Endometrium (tissue), 2 donors: ENCODE measurements at regions not wholly inside any gene's neighbourhood (a gene's known extent, or its start where the extent isn't known, plus 50 kb on each side); places are given as distances from the start of the nearest gene placed in this dataset.
"Not testable (repeated sequence)": the region's sequence is repeated elsewhere in the genome, so short reads cannot be mapped to it uniquely, and the experiment has no call there.

Experiments used
- FAIRE-seq: peaks from 2 replicates; lab custom pipeline; 2012; peaks lifted over from hg19 to GRCh38; lab: Jason Lieb, UNC
- donor health status: control.
- donor health status: control.

DNA sequence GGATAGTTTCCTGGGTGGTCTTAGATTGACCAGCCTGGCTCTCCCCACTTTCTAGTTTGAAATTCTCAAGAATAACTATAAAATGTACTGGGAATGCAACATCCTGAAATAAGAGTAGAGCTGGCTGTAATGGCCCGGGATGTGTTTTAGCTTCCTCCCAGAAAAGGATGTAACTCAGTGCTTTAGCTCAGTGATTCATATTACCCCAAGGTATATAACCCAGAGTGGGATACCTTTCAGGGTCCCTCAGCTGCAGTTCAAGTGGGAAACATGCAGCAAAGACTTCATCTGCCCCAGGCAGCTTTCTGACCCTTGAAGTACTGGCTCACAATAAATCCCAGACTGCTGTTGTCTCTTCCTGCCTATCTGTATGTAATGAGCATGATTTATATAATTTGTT lies 666.7 kb upstream of the KCND2 start:
- FAIRE-seq: no peak

DNA sequence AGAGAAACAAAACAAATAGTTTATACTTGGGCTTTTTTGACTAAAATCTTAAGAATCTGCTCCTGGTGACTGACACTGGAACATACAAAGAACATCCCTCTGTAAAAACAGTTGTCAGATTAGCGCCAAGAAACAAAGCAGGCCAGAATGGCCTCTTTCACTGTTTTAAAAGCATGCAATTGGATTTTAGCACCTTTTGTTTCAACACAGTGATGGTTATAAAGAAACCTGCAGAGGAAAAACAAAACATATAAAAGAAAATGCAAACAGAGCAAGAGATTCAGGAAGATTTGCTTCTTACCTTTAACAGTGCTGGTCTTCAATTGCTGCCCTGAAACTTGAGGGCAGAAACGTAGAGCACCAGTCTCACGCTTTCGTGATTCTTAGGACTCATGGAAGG lies 652.2 kb upstream of the KCND2 start:
- FAIRE-seq: no peak

DNA sequence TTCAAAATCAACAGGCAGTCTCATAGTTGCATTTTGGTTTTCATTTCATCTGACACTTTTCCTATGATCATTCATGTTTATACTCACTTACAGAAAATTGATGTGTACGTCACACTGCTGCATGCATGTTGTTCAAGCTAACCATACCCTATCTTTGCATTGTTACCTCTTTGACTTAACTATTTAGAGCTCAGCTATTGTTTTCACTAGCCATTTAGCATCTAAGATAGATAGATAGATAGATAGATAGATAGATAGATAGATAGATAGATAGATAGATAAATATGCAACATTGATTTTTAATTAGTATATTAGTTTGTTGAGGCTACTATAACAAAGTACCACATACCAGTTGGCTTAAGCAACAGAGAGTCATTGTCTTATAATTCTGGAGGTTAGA lies 649.5 kb upstream of the KCND2 start:
- FAIRE-seq: no peak

DNA sequence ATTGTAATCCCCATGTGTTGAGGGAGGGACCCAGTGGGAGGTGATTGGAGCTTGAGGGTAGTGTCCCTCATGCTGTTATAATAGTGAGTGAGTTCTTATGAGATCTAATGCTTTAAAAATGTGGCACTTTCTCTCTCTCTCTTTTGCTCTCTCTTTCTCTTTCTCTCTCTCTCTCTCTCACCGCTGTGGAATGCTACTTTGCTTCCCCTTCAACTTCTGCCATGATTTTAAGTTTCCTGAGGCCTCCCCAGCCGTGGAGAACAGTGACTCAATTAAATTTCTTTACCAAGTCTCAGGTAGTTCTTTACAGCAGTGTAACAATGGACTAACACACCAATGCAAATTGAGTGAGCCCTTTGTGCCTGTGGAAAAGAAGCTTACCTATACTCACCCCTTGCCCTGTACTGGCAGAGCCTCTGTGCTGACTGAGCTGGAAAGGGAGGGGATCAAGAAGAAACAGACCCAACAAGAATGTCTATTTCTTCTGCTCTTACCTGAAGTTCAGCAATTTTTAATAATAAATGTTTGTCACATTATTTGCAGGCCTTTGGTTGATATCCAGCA lies 642.5 kb upstream of the KCND2 start:
- no peak for FAIRE-seq

DNA sequence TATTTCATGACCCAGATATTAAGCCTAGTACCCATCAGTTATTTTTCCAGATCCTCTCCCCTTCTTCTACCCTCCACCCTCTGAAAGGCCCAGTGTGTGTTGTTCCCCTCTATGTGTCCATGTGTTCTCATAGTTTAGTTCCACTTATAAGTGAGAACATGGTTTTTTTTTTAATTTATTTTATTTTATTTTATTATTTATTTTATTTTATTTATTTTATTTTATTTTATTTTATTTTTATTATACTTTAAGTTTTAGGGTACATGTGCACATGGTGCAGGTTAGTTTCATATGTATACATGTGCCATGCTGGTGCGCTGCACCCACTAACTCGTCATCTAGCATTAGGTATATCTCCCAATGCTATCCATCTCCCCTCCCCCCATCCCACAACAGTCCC lies 639.2 kb upstream of the KCND2 start:
- FAIRE-seq: not testable (repeated sequence)

DNA sequence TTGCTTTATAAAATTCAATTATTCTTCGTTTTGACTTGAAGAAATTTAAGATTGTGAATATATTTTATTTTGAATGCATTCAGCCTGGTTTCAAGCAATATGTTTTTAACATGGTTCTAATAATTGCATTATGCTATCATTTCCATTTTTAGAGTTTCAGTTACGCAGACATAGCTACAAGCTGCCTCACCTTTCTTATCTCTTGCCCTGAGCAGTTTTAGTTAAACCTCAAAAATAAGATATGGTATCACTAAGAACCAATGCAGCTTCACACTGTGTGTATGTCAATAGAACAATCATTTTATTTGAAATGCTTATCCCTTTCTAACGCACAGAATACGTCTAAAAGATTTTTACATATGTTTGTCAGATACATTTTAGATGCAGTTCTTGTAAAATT lies 632.6 kb upstream of the KCND2 start:
- no peak for FAIRE-seq

DNA sequence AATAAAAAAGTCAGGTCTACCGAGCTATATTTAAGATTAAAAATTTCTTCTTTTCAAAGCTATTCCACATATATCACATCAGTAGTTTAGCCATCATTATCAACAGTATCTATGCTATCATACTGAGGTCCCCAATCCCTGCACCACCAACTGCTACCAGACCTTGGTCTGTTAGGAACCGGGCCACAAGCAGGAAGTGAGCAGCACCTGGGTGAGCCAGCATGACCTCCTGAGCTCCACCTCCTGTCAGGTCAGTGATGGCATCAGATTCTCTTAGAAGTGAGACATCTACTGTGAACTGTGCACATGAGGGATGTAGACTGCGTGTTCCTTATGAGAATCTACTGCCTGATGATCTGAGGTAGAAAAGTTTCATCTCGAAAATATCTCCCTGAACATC lies 632.1 kb upstream of the KCND2 start:
- FAIRE-seq: no peak

DNA sequence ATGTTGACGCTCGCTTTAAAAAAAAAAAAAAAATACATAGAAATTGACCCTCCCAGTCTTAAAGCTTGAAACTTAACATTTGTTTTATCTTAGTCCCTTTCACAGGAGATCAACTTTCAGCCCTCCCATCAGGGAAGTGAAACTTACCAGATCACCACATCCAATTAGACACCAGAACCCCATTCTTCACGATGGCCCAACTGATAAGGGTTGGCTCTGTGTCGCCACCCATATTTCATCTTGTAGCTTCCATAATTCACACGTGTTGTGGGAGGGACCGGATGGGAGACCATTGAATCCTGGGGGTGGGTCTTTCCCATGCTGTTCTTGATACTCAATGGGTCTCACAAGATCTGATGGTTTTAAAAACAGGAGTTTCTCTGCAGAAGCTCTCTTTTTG lies 629.4 kb upstream of the KCND2 start:
- FAIRE-seq: no peak

DNA sequence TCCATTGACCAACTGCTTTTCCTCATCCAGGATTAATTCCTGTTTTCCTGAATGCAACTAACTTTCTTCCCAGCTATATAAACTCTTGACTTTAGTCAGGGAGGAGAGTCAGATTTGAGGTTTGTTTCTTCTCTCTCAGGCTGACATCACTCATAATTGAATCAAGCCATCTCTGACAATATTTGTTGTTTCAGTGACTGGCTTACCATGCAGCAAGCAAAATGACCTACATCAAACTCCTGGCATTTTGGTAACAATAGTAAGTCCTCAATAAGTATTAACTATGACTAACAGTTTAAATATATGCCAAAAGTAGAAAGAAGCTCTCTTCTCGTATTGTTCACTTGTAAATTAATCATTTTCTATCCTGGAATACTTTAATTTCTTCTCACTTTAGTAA lies 625.7 kb upstream of the KCND2 start:
- FAIRE-seq: no peak

DNA sequence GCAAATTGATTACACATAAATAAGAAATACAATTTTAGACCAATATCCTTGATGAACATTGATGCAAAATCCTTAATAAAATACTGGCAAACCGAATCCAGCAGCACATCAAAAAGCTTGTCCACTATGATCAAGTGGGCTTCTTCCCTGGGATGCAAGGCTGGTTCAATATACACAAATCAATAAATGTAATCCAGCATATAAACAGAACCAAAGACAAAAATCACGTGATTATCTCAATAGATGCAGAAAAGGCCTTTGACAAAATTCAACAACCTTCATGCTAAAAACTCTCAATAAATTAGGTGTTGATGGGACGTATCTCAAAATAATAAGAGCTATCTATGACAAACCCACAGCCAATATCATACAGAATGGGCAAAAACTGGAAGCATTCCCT lies 624.2 kb upstream of the KCND2 start:
- not testable (repeated sequence) for FAIRE-seq

DNA sequence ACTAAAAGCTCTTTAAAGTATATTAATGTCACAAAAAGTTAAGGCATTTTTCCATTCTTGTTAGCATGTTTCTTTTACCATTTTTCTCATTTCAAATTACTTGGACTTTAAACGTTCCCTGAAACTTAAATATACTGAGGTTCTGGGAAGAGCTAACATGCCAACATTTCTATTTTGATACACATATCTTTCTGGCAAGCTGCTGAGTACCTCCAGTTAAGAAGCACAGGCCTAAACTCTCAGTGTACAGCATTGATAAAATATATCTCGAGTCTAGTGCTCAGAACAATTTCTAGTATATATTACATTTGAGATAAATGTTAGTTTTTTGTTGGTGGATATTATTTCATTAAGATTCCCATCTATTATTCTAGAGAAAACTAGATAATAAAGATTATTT lies 612.9 kb upstream of the KCND2 start:
- no peak for FAIRE-seq

DNA sequence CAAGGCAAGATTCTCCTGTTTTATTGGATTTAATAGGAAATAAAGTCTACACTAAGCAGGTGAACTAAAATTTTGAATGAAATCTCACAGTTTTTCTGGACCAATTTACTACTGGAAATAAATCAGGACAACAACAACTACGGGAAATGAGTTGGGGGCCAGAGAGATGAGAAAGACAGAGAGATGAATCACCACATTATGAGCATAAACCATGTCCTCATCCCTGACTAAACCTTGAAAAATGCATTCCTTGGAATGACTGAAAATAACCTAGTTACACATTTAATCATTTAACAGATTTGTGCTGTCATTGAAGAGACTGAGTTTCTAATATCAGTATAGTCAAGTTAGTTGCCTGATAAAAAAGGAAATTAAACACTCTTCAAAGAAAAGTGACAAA lies 608.4 kb upstream of the KCND2 start:
- FAIRE-seq: no peak

DNA sequence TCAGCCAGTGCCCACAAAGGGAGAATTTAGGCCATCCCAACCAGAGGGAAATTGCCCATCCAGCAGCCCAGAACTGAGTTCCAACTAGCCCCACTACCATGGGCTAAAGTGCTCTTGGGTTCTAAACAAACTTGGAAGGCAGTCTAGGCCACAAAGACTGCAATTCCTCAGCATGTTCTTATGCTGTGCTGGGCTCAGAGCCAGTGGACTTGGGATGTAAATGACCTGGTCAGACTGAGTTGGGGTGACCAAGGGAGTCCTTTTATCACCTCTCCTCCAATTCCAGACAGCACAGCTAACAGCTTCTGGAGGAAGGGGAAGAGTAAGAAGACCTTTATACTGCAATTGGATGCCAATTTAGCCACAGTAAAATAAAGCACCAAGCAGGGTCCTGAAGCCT lies 607.2 kb upstream of the KCND2 start:
- FAIRE-seq: no peak

DNA sequence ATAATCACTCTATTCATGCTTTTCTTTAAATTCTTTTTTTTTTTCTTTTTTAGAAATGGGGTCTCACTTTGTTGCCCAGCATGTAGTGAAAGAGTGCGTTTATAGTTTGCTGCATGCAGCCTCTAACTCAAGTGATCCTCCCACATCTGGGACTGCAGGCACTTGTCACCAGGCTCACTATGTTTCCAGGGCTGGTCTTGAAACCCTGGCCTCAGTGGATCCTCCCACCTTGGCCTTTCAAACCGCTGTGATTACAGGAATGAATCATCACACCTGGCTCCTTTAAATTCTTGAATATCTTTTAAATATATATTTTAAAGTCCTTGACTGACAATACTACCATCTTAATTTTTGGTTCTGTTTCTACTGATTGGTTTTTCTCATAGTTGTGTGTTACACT lies 591.6 kb upstream of the KCND2 start:
- FAIRE-seq: no peak

DNA sequence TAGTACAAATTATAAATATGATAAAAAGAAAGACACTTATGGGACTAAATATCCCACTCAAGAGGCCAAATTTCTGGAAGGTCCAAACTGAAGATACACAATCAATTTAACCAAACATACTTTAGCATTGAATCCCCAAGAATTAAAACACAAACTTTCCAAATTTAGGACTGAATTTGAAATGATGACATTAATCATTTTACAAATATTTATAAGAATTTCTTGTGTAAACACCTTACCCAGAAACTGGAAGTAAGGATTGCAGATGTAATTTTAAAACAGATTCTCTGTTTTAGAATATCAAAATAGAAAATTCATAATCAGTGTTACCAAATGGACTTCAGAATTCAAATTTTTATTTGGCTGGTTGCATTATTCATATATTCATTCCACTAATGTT lies 588.2 kb upstream of the KCND2 start:
- no peak for FAIRE-seq

DNA sequence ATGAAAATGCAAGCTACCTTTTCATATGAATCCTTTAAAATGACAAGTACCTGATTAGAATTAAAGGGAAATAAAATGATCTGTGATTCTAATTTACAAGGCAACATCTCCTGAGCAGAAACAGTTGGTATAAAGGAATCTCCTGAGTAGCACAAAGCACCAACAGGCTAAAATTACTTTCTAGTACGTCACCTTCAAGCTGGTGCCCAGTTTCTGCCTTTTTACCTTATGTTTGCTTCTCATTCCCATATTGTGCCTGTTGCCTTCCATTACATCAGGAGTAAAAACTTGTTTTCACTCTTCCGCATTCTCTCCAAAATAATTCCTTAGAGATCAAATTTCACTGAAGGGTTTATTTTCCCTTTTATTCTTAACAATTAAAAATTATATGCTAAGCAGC lies 587.1 kb upstream of the KCND2 start:
- FAIRE-seq: no peak

DNA sequence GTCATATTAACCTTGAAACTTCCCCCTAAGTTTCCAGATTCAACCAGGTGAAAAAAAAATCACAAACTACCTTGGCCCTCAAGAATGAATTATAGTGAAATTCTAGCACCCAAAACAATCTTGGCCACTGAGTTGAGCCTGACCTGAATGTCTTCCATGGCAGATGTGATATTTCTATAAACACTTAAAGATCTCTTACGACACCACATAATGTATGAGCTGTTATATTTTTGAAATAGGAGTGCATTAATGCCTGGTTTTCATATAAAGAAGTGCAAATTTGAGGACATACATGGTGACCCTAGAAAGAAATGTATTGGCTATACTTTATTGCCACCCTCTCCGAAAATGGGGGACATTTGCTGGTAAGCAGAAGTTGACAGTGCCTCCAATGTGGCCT lies 584.1 kb upstream of the KCND2 start:
- FAIRE-seq: no peak

DNA sequence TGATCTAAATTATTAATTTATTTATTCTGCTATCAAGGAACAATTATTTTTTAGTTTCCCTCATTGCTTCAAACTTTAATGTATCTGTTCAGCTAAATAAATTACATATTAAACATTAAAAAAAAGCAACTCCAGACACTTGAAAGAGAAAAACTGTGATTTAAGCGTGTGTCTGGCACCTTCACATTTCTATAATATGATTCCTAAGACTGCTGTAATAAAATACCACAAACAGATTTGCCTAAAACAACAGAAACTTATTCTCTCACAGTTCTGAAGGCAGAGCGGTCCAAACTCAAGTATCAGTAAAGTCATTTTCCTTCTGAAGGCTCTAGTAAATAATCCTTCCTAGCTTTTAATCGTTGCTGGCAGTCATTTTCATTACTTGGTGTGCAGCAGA lies 580.4 kb upstream of the KCND2 start:
- no peak for FAIRE-seq

DNA sequence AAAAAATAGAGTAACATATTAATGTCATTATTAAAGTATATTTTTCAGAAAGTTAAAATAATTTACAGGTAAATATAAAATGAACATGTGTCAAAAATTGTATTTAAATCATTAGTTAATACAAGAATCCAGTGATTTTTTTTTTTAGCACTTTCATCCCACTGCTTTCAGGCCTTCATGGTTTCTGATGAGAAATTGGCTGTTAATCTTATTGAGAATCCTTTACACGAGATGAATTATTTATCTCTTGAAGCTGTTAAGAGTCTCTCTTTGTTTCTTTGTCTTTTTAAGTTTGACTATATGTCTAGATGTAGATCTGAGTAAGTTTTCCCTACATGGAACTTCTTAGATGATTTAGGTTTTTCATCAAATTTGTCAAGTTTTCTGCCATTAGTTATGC lies 578.5 kb upstream of the KCND2 start:
- FAIRE-seq: peak; percentile 53

DNA sequence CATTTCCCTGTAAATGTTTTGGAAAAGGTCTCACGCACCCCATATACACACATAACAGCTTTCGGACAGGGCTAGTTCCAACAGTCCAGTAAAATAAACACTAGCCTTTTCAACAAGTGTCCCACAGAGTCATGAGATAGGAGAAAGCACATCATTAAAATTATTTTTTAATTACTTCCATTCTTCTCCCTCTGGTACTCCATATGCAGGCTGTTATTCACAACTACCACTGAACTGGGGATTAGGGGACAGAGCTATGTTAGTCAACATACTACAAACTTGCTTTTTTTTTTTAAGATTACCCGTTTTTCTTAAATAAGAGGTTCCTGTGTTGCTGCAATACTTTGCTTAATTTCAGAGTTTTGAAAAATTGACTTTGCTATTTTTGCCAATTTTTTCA lies 576.6 kb upstream of the KCND2 start:
- no peak for FAIRE-seq

DNA sequence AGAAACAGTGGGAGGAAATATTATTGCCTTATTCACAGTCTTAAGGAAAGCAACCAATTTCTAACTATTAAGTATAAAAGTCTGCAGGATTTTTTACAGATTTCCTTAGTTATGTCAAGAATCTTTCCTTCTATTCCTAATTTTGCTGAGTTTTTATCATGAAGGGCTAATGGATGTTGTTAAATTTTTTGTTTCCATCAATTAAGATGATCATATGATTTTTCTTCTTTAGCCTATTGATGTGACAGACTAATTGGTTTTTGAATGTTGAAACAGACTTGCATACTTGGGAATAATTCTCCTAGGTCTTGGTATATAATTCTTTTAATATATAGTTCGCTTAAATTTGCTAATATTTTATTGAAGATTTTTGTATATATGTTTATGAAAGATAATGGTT lies 569.1 kb upstream of the KCND2 start:
- FAIRE-seq: no peak

DNA sequence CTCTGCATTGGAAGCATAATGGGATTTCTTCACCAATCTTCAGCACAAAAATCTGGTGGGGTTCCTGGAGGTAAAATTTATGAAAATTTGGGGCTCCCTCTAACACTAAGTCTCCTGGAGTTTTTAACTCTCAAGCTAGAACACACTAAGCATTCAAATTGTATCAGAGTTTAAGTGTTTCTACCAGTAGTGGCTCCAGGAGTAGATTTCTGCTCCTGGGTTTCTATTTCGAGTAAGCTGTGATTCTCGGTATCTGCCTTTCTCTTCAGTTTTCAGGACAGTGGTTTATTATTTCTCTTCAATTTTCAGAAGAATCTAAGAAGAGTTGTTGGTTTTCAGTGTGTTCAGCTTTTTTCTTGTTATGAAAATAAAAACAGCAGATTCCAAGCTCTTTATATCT lies 566.4 kb upstream of the KCND2 start:
- FAIRE-seq: no peak

DNA sequence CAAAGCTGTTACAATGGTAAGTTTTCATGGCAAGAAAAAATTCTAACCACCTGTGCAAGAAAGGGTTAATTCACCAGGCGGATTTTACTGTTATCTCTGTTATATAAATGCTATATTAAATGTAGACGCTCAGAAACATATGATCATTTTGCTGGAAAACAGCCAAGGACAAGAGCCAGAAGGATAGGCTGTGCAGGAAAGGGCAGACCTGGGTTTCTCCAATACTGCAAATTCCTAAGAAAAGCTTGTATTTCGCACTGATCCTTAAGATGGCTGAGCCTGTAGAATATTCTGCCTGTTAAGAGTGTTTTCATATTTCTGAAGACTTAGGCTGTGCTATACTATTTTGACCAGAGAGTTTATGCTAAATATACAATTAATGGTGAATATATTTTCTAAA lies 564.1 kb upstream of the KCND2 start:
- FAIRE-seq: no peak

DNA sequence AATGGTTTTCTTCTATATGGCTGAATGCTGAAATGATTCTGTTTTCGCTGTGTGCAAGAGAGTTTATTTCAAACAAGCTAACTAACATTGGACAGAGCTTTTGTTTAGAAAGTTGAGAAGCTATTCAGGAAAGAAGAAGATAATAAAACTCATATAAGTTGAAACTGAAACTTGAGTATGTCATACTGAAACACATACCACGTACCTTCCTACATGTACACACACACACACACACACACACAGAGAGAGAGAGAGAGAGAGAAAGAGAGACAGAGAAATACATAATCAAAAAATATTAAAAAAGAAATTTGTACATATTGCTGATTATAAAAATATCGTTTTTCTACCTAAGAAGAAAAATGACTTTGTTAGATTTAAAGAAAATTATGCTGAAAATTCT lies 561.9 kb upstream of the KCND2 start:
- no peak for FAIRE-seq

DNA sequence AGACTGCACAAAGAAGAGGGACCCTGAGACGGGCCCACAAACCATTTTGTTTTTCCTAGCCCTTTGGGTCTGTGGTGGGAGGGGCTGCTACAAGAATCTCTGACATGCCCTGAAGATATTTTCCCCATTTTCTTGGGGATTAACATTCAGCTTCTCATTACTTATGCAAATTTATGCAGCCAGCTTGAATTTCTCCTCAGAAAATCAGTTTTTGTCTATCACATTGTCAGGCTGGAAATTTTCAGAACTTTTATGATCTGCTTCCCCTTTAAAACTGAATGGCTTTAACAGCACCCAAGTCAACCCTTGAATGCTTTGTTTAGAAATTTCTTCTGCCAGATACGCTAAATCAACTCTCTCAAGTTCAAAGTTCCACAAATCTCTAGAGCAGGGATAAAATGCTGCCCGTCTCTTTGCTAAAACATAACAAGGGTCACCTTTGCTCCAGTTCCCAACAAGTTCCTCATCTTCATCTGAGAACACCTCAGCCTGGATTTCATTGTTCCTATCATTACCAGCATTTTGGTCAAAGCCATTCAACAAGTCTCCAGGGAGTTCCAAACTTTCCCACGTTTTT lies 560.0 kb upstream of the KCND2 start:
- no peak for FAIRE-seq
